MM.1S (cell line): ENCODE measurements at regions not wholly inside any gene's neighbourhood (a gene's known extent, or its start where the extent isn't known, plus 50 kb on each side); places are given as distances from the start of the nearest gene placed in this dataset.

Experiments
- DNase-seq: peaks from one replicate; pipeline ENCODE4 v3.0.0-alpha.2; 2015
- H2AFZ ChIP-seq: fragments of 300-600 bp; sonication (generic); 2 replicates; pipeline ENCODE4 v1.6.0; 2016; ENCODE audit warnings: antibody characterized with exemption, low read length
- H3F3A ChIP-seq: fragments of 300-600 bp; sonication (generic); 2 replicates; pipeline ENCODE4 v1.6.1; 2016; ENCODE audit warnings: mild to moderate bottlenecking, antibody characterized with exemption, low read length, moderate library complexity, mixed read lengths; ENCODE audit not compliant: insufficient read depth
- H3K27ac ChIP-seq: fragments of 300-600 bp; sonication (generic); 2 replicates; pipeline ENCODE4 v1.5.1; 2016; ENCODE audit warnings: mild to moderate bottlenecking, low read length
- H3K27me3 ChIP-seq: fragments of 300-600 bp; sonication (generic); replicated peaks from 2 replicates; pipeline ENCODE4 v1.6.0; 2016; ENCODE audit warnings: low read length; ENCODE audit not compliant: insufficient read depth
- H3K36me3 ChIP-seq: fragments of 300-600 bp; sonication (generic); replicated peaks from 2 replicates; pipeline ENCODE4 v1.6.1; 2016; ENCODE audit warnings: mild to moderate bottlenecking, low read length, mixed read lengths; ENCODE audit not compliant: insufficient read depth
- H3K4me1 ChIP-seq: fragments of 300-600 bp; sonication (generic); 2 replicates; pipeline ENCODE4 v1.6.1; 2016; ENCODE audit warnings: low read length, mixed read lengths
- H3K4me2 ChIP-seq: fragments of 300-600 bp; sonication (generic); 2 replicates; pipeline ENCODE4 v1.6.0; 2016; ENCODE audit warnings: low read depth, low read length
- H3K4me3 ChIP-seq: fragments of 300-600 bp; sonication (generic); 2 replicates; pipeline ENCODE4 v1.5.1; 2016; ENCODE audit warnings: low read length, mixed read lengths
- H3K79me2 ChIP-seq: fragments of 300-600 bp; sonication (generic); 2 replicates; pipeline ENCODE4 v1.6.1; 2016; ENCODE audit warnings: mixed run types, low read length, mixed read lengths
- H3K9ac ChIP-seq: fragments of 300-600 bp; sonication (generic); 2 replicates; pipeline ENCODE4 v1.6.1; 2016; ENCODE audit warnings: low read length, mixed read lengths
- H3K9me2 ChIP-seq: fragments of 300-600 bp; sonication (generic); replicated peaks from 2 replicates; pipeline ENCODE4 v1.6.1; 2016; ENCODE audit warnings: mild to moderate bottlenecking, low read length, mixed read lengths; ENCODE audit not compliant: insufficient read depth
- H3K9me3 ChIP-seq: fragments of 300-600 bp; sonication (generic); replicated peaks from 2 replicates; pipeline ENCODE4 v1.6.1; 2016; ENCODE audit warnings: mild to moderate bottlenecking, low read length, mixed read lengths; ENCODE audit not compliant: insufficient read depth
- H4K20me1 ChIP-seq: fragments of 300-600 bp; sonication (generic); 2 replicates; pipeline ENCODE4 v1.6.1; 2016; ENCODE audit warnings: mild to moderate bottlenecking, low read length, moderate library complexity, mixed read lengths; ENCODE audit not compliant: insufficient read depth
- EZH2 ChIP-seq: fragments of 300-600 bp; sonication (generic); optimal IDR thresholded peaks from 2 replicates; pipeline ENCODE3; 2017; ENCODE audit warnings: low read depth, mild to moderate bottlenecking, antibody characterized with exemption, low read length, mixed read lengths
- EZH2phosphoT487 ChIP-seq: fragments of 300-600 bp; sonication (generic); IDR thresholded peaks from 2 replicates; pipeline ENCODE4 v1.6.1; 2018; ENCODE audit warnings: antibody characterized with exemption, low read length
- TF ChIP-seq, protein P1 (sequence below): fragments of 300-600 bp; sonication (generic); IDR thresholded peaks from 2 replicates; pipeline ENCODE4 v1.5.1; 2016; ENCODE audit warnings: antibody characterized with exemption, low read length, mixed read lengths

DNA sequence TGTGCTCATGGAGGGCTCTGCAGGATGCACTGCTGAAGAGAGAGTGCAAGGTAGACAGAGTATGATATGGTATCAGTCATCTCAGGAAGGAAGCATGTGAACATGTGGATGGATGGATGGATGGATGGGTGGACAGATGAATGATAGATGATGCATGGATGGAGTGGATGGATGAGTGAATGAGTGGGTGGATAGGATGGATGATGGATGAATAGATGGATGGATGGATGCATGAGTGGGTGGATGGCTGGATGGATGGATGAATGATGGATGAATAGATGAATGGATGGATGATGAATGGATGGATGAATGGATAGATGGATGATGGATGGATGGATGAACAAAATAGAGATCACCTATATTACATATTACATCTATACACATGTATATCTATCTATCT lies 341.3 kb downstream of the DRD1 start:
- H3K9me2 ChIP-seq = no peaks in the 10 kb centered on the region
- TF ChIP-seq, protein P1, sequence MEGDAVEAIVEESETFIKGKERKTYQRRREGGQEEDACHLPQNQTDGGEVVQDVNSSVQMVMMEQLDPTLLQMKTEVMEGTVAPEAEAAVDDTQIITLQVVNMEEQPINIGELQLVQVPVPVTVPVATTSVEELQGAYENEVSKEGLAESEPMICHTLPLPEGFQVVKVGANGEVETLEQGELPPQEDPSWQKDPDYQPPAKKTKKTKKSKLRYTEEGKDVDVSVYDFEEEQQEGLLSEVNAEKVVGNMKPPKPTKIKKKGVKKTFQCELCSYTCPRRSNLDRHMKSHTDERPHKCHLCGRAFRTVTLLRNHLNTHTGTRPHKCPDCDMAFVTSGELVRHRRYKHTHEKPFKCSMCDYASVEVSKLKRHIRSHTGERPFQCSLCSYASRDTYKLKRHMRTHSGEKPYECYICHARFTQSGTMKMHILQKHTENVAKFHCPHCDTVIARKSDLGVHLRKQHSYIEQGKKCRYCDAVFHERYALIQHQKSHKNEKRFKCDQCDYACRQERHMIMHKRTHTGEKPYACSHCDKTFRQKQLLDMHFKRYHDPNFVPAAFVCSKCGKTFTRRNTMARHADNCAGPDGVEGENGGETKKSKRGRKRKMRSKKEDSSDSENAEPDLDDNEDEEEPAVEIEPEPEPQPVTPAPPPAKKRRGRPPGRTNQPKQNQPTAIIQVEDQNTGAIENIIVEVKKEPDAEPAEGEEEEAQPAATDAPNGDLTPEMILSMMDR = no peak
- TF ChIP-seq EZH2 = no peak
- TF ChIP-seq EZH2phosphoT487 = no peak
- no peaks in the 10 kb centered on the region for H3K9me3 ChIP-seq
- H2AFZ ChIP-seq = no peak overlapping the region
- no peak overlapping the region for H3K27ac ChIP-seq
- H3K4me2 ChIP-seq = no peak overlapping the region
- H3K4me1 ChIP-seq = no peaks in the 10 kb centered on the region
- no peaks in the 10 kb centered on the region for H3F3A ChIP-seq
- H3K79me2 ChIP-seq = no peaks in the 10 kb centered on the region
- no peaks in the 10 kb centered on the region for H3K36me3 ChIP-seq
- H3K27me3 ChIP-seq = no peaks in the 10 kb centered on the region
- no peaks in the 10 kb centered on the region for H4K20me1 ChIP-seq
- H3K9ac ChIP-seq = no peak overlapping the region
- no peak overlapping the region for H3K4me3 ChIP-seq
- DNase-seq = no peak

DNA sequence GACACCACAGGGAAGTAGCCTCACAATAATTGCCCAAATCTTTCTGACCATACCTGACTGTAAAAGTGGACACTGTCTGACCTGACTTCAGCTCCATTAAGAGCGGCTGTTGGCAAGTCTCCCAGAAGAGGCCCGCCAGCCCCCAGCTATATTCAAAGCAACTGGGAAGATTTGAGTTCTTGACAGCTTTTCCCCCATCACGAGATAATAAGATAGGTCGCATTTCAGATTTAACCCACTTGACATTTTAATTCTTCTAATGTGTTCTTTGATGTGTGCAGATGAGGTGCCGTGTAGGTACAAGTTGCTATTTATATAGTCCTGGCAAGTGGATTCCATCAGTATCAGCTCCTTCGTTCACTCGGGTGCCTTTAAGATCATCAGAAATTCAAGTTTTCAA lies 345.7 kb downstream of the DRD1 start:
- Histone ChIP-seq H2AFZ (no peak overlapping the region), H3K9ac (no peak overlapping the region), H3K9me2 (no peaks in the 10 kb centered on the region), H3F3A (no peaks in the 10 kb centered on the region), H3K36me3 (no peaks in the 10 kb centered on the region), H4K20me1 (no peaks in the 10 kb centered on the region), H3K4me2 (no peak overlapping the region), H3K4me1 (no peaks in the 10 kb centered on the region), H3K79me2 (no peaks in the 10 kb centered on the region), H3K9me3 (no peaks in the 10 kb centered on the region), H3K27me3 (no peaks in the 10 kb centered on the region), H3K27ac (no peak overlapping the region), H3K4me3 (no peak overlapping the region)
- TF ChIP-seq, protein P1 = no peak
- TF ChIP-seq EZH2phosphoT487 (no peak), EZH2 (no peak)
- no peak for DNase-seq

DNA sequence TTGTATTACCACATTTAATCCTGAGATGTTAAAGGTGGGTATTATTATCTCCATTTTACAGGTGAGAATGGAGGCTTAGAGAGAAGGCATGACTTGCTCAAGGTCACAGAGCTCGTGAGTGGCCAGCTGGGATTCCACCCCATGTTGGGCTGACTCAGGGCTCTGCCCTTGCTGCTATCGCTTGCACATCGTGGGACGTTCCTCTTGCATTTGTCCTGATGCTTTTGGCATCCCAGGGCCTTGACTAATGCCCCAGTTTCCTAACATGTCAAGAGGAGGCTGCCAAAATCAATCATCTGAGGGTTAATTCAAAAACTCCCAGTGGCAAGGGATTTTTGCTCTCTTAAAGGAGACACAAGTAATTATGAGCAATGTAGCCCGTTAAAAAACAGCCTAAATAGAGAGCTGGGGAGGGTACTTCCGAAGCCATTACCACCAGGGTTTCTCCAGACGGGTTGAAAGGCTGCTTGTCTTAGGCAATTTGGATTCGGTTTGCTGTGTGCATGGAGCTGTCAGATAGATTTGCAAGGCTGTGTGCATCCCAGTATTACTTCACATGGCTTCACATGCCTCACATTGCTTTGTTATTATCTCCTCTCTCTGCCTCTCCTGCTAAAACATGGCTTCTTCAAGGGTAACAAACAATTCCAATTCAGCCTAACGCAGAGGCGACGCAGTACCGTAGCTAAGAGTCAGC lies 347.4 kb downstream of the DRD1 start:
- H3K4me1 ChIP-seq = no peaks in the 10 kb centered on the region
- no peaks in the 10 kb centered on the region for H3K9me3 ChIP-seq
- H3K9ac ChIP-seq = no peak overlapping the region
- no peaks in the 10 kb centered on the region for H3K36me3 ChIP-seq
- H3F3A ChIP-seq = no peaks in the 10 kb centered on the region
- no peak overlapping the region for H3K27ac ChIP-seq
- no peaks in the 10 kb centered on the region for H3K9me2 ChIP-seq
- no peak overlapping the region for H2AFZ ChIP-seq
- DNase-seq = no peak
- no peak overlapping the region for H3K4me3 ChIP-seq
- no peaks in the 10 kb centered on the region for H4K20me1 ChIP-seq
- no peak for TF ChIP-seq EZH2phosphoT487
- no peak for TF ChIP-seq EZH2
- TF ChIP-seq, protein P1 = no peak
- no peak overlapping the region for H3K4me2 ChIP-seq
- H3K27me3 ChIP-seq = no peaks in the 10 kb centered on the region
- H3K79me2 ChIP-seq = no peaks in the 10 kb centered on the region
